Fibroblast of villous mesenchyme (primary cell): ENCODE measurements at regions not wholly inside any gene's neighbourhood (a gene's known extent, or its start where the extent isn't known, plus 50 kb on each side); places are given as distances from the start of the nearest gene placed in this dataset.

Experiments used
- DNase-seq: peaks from one replicate; pipeline ENCODE4 v3.0.0-alpha.2; 2010; ENCODE audit warnings: low read depth
- H3K4me3 ChIP-seq: 2 replicates; pipeline ENCODE4 v1.5.1; 2011; ENCODE audit warnings: low read depth, mild to moderate bottlenecking, low read length
- CTCF ChIP-seq: IDR thresholded peaks from 2 replicates; pipeline ENCODE4 v1.5.1; 2012; ENCODE audit warnings: low read depth, mild to moderate bottlenecking, low read length; ENCODE audit not compliant: insufficient read depth

- no peak overlapping the region for H3K4me3 ChIP-seq
- no peak for DNase-seq
- TF ChIP-seq CTCF = no peak
Observed at GRCh38 chr7:22948770-22949169, 65.2 kb downstream of the HYCC1 start.

- peak; percentile 7 for DNase-seq
- no peak overlapping the region for H3K4me3 ChIP-seq
- TF ChIP-seq CTCF = no peak
Observed at GRCh38 chr7:22945584-22945983, 68.3 kb downstream of the HYCC1 start.

GRCh38 chr7:22944510-22944909 lies 69.4 kb downstream of the HYCC1 start:
- no peak for TF ChIP-seq CTCF
- DNase-seq = peak; percentile 68
- H3K4me3 ChIP-seq = no peak overlapping the region

GRCh38 chr7:22944022-22944421 lies 69.9 kb downstream of the HYCC1 start:
- TF ChIP-seq CTCF = no peak
- no peak overlapping the region for H3K4me3 ChIP-seq
- DNase-seq = peak; percentile 84

GRCh38 chr7:22942191-22942590 lies 71.7 kb downstream of the HYCC1 start:
- no peak for TF ChIP-seq CTCF
- no peak for DNase-seq
- H3K4me3 ChIP-seq = no peak overlapping the region

GRCh38 chr7:22939842-22940241 lies 74.1 kb downstream of the HYCC1 start:
- DNase-seq = no peak
- H3K4me3 ChIP-seq = no peak overlapping the region
- no peak for TF ChIP-seq CTCF

- TF ChIP-seq CTCF = no peak
- no peak overlapping the region for H3K4me3 ChIP-seq
- DNase-seq = no peak
Observed at GRCh38 chr7:22937946-22938345, 76.0 kb downstream of the HYCC1 start.
